ENCODE measurements at regions not wholly inside any gene's neighbourhood (a gene's known extent, or its start where the extent isn't known, plus 50 kb on each side); places are given as distances from the start of the nearest gene placed in this dataset.

GRCh38 chr4:124212815-124213630 is 499.5 kb downstream of the ANKRD50 start:
- TF ChIP-seq, protein P1, sequence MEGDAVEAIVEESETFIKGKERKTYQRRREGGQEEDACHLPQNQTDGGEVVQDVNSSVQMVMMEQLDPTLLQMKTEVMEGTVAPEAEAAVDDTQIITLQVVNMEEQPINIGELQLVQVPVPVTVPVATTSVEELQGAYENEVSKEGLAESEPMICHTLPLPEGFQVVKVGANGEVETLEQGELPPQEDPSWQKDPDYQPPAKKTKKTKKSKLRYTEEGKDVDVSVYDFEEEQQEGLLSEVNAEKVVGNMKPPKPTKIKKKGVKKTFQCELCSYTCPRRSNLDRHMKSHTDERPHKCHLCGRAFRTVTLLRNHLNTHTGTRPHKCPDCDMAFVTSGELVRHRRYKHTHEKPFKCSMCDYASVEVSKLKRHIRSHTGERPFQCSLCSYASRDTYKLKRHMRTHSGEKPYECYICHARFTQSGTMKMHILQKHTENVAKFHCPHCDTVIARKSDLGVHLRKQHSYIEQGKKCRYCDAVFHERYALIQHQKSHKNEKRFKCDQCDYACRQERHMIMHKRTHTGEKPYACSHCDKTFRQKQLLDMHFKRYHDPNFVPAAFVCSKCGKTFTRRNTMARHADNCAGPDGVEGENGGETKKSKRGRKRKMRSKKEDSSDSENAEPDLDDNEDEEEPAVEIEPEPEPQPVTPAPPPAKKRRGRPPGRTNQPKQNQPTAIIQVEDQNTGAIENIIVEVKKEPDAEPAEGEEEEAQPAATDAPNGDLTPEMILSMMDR (IDR thresholded peaks at IDR 0.05) = no peak
- TF ChIP-seq NR2C2 (CRISPR knock-in tag; IDR thresholded peaks at IDR 0.05) (no peak), FOXP4 (CRISPR knock-in tag; IDR thresholded peaks at IDR 0.05) (no peak), SP1 (CRISPR knock-in tag; conservative IDR thresholded peaks at IDR 0.05) (no peak), TEAD1 (CRISPR knock-in tag; IDR thresholded peaks at IDR 0.05) (no peak), E2F1 (CRISPR knock-in tag; IDR thresholded peaks at IDR 0.05) (no peak), ESRRA (CRISPR knock-in tag; IDR thresholded peaks at IDR 0.05; ENCODE audit: borderline replicate concordance) (no peak)
- TF ChIP-seq, protein P2, sequence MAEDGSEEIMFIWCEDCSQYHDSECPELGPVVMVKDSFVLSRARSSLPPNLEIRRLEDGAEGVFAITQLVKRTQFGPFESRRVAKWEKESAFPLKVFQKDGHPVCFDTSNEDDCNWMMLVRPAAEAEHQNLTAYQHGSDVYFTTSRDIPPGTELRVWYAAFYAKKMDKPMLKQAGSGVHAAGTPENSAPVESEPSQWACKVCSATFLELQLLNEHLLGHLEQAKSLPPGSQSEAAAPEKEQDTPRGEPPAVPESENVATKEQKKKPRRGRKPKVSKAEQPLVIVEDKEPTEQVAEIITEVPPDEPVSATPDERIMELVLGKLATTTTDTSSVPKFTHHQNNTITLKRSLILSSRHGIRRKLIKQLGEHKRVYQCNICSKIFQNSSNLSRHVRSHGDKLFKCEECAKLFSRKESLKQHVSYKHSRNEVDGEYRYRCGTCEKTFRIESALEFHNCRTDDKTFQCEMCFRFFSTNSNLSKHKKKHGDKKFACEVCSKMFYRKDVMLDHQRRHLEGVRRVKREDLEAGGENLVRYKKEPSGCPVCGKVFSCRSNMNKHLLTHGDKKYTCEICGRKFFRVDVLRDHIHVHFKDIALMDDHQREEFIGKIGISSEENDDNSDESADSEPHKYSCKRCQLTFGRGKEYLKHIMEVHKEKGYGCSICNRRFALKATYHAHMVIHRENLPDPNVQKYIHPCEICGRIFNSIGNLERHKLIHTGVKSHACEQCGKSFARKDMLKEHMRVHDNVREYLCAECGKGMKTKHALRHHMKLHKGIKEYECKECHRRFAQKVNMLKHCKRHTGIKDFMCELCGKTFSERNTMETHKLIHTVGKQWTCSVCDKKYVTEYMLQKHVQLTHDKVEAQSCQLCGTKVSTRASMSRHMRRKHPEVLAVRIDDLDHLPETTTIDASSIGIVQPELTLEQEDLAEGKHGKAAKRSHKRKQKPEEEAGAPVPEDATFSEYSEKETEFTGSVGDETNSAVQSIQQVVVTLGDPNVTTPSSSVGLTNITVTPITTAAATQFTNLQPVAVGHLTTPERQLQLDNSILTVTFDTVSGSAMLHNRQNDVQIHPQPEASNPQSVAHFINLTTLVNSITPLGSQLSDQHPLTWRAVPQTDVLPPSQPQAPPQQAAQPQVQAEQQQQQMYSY (CRISPR knock-in tag; IDR thresholded peaks at IDR 0.05) = no peak

Data from WTC11 (cell line).